ENCODE measurements at regions not wholly inside any gene's neighbourhood (a gene's known extent, or its start where the extent isn't known, plus 50 kb on each side); places are given as distances from the start of the nearest gene placed in this dataset.
A peak's percentile ranks its signal among the peaks of the same experiment; 100 is the strongest.

GRCh38 chr4:136823020-136823419 lies 709.3 kb downstream of the PCDH18 start:
- no peak overlapping the region for H3K4me3 ChIP-seq
- H3K27ac ChIP-seq = no peak overlapping the region
- ATAC-seq = no peak
- H3K4me1 ChIP-seq = no peaks in the 10 kb centered on the region
- H3K36me3 ChIP-seq = no peaks in the 10 kb centered on the region
- no peak for TF ChIP-seq CTCF (IDR thresholded peaks at IDR 0.05)
- intact Hi-C loops (cut with DNase I) = no loop called here
- no peaks in the 10 kb centered on the region for H3K9me3 ChIP-seq
- H3K27me3 ChIP-seq (ENCODE audit: low read depth) = no peaks in the 10 kb centered on the region
- no peak for DNase-seq

GRCh38 chr4:136818811-136819330 lies 713.4 kb downstream of the PCDH18 start:
- no peak for TF ChIP-seq CTCF (IDR thresholded peaks at IDR 0.05)
- Histone ChIP-seq H3K27me3 (ENCODE audit: low read depth) (no peaks in the 10 kb centered on the region), H3K9me3 (no peaks in the 10 kb centered on the region), H3K36me3 (no peaks in the 10 kb centered on the region), H3K4me1 (no peaks in the 10 kb centered on the region), H3K27ac (no peak overlapping the region), H3K4me3 (no peak overlapping the region)
- intact Hi-C loops (cut with DNase I) = no loop called here
- no peak for DNase-seq
- ATAC-seq = no peak

- peak; percentile 19 to 43 for ATAC-seq
- Histone ChIP-seq H3K27me3 (ENCODE audit: low read depth) (no peaks in the 10 kb centered on the region), H3K4me3 (no peak overlapping the region), H3K9me3 (no peaks in the 10 kb centered on the region), H3K27ac (no peak overlapping the region), H3K36me3 (no peaks in the 10 kb centered on the region), H3K4me1 (no peaks in the 10 kb centered on the region)
- no peak for TF ChIP-seq CTCF (IDR thresholded peaks at IDR 0.05)
- DNase-seq = no peak
- intact Hi-C loops (cut with DNase I) = no loop called here
These were observed 720.0 kb downstream of the PCDH18 start for GRCh38 chr4:136812100-136812880.

- Histone ChIP-seq H3K4me3 (no peak overlapping the region), H3K36me3 (no peaks in the 10 kb centered on the region), H3K27me3 (ENCODE audit: low read depth) (no peaks in the 10 kb centered on the region), H3K27ac (no peak overlapping the region), H3K4me1 (no peaks in the 10 kb centered on the region), H3K9me3 (no peaks in the 10 kb centered on the region)
- TF ChIP-seq CTCF (IDR thresholded peaks at IDR 0.05) = no peak
- ATAC-seq (peak in 1 of 2 donors; percentile 21), DNase-seq (no peak)
- intact Hi-C loops (cut with DNase I) = no loop called here
These were observed 720.7 kb downstream of the PCDH18 start for GRCh38 chr4:136811496-136812077.

- peak in 1 of 2 donors; percentile 31 for ATAC-seq
- Histone ChIP-seq H3K4me1 (no peaks in the 10 kb centered on the region), H3K9me3 (no peaks in the 10 kb centered on the region), H3K36me3 (no peaks in the 10 kb centered on the region), H3K27me3 (ENCODE audit: low read depth) (no peaks in the 10 kb centered on the region), H3K4me3 (no peak overlapping the region), H3K27ac (no peak overlapping the region)
- no peak for DNase-seq
- intact Hi-C loops (cut with DNase I) = no loop called here
- TF ChIP-seq CTCF (IDR thresholded peaks at IDR 0.05) = no peak
These were observed 721.7 kb downstream of the PCDH18 start for GRCh38 chr4:136810626-136811025.

Measured in lower lobe of right lung (tissue), 2 donors.